Activated CD8-positive, alpha-beta memory T cell treated with anti-CD3 and anti-CD28 coated beads, Interleukin-2, amount 50 U/mL, for 1 hour (primary cell): ENCODE measurements at regions not wholly inside any gene's neighbourhood (a gene's known extent, or its start where the extent isn't known, plus 50 kb on each side); places are given as distances from the start of the nearest gene placed in this dataset.

Experiments
- DNase-seq: peaks from one replicate; pipeline ENCODE4 v3.0.0-alpha.2; 2020; ENCODE audit errors: extremely low read depth

GRCh38 chr15:57823325-57823882 lies 116.9 kb downstream of the POLR2M start:
- no peak for DNase-seq

- no peak for DNase-seq
Measured at GRCh38 chr15:57824186-57824585, 117.7 kb downstream of the POLR2M start.

DNA sequence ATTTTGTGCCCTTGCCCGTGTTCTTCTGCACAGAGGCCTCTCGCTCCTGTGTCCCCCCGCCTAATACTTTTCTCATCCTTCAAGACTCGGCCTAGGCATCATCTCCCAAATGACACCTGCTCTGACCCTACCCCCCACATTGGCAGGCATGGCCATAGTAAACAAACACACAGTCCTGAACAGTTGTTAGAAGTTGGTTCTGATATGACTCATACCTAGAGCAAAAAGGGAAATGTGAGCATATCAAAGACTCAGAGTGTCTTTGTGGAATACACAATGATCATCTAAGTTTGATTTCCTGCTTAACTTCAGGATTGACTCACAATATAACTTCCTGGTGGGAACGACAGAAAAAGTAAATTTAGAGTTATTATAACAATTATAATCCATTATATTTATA lies 120.5 kb downstream of the POLR2M start:
- DNase-seq = no peak

- DNase-seq = no peak
Measured at GRCh38 chr15:57827971-57828370, 121.5 kb downstream of the POLR2M start.

DNA sequence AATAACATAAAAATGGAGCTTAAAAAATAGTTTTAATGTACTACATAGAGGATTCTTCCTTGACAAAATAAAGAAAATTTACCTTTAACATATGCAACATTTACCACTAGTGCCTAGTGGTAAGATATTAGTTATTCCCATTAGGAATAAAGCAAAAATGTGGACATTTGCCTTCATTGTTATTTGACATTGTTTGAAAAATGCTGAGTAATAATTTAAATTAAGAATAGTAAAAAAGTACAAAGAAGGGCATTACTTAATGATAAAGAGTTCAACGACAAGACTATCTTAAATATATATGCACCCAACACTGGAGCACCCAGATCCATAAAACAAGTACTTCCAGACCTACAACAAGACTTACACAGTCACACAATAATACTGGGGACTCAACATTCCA lies 125.7 kb downstream of the POLR2M start:
- DNase-seq = no peak

DNA sequence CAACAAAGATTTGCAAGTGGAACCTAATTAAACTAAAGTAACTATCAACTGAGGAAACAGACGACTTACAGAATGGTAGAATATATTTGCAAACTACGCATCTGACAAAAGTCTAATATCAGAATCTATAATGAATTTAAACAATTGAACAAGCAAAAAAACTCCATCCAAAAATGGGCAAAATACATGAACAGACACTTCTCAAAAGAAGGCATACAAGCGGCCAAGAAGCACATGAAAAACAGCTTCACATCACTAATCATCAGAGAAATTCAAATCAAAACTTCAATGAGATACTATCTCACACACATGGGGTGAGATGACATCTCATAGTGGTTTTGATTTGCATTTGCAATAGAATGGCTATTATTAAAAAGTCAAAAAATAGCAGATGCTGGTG lies 128.6 kb downstream of the POLR2M start:
- no peak for DNase-seq

- no peak for DNase-seq
Measured at GRCh38 chr15:57849317-57849716, 142.8 kb downstream of the POLR2M start.

DNA sequence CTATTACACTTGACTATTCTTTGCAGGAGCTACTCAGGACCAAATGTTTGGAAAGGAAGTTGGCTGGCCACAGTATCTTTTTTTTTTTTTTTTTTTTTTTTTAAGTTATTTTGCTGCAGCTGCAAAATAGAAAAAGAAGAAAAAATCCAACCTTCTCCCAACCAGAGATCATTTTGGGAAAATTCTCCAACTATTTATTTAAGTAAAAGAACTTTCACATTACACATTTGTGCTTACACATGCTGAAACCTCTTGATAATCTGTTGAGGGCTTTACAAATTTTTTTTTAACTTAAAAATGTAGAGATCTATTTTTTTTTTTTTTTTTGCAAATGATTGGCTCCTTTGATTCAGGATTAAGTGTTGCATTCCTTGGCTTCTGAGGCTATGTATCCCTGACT lies 148.0 kb downstream of the POLR2M start:
- DNase-seq = no peak

DNA sequence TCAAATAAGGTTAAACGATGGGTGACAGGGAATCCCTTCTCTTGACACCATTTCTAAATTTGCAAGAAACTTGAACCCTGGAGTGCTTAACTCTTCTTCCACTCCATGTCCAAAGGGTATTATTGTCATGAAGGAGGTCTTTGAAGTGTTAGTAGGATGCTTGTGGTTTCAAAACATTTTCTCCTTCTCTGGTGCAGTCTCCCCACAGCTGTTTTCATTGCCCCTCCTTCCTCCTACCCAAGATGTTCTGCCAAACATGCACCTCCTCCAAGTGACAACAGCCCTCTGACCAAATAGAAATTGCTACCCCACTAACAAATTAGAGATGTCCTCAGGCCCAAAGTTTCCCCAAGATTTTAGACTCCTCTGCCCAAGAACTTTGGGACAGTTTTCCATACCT lies 151.4 kb downstream of the POLR2M start:
- DNase-seq = no peak

DNA sequence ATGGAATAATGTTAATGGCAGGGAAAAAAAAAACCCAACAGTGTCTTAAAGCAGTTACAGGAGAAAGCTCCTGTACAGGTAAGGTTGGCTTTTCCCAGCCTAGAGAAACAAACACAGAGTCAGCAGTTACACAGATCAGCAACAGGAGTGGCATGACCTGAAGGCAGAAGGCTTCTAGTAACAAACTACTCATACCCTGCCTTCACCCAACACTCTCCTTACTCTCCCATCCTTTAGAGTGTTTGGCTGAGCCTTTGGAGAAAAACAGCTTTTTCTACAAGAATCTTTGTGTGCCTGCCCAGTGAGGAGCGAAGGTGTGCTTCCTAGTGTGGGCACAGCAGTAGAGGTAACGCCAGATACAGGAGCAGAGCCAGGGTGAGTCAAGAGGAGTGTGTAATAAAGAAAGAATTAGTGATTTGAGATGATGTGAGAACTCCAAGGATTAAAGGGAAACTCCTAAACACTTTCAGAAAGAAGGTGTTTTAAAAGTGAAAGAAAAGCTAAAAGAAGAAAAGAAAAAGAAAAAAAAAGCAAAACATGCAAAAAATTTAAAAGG lies 152.7 kb downstream of the POLR2M start:
- DNase-seq = no peak

DNA sequence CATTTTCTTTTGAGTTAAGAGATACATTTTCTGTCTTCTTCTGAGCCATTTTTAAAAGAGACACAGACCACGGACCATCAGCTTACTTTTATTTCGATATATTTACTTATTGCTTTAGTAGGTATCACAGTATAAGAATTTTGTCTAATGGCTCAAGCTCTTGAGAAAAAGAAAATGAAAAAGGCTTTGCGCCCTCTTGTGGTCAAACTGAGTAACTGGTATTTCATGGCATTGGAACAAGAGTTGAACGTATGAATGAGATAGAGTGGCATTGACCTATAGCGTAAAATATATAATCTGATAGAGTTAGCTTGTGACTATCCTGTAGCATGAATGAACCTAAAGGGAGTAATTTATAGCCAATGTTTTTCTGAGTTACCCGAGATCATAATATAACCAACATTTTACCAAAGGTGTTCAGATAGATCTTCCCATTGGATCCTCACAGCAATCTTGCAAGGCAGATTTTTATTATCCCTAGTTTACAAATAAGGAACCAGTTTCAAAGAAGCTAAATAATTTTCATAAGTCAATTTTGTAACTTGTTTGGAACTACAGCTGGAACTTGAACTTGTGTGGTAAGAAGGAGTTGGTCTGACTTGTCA lies 154.6 kb downstream of the POLR2M start:
- DNase-seq = peak; percentile 11

DNA sequence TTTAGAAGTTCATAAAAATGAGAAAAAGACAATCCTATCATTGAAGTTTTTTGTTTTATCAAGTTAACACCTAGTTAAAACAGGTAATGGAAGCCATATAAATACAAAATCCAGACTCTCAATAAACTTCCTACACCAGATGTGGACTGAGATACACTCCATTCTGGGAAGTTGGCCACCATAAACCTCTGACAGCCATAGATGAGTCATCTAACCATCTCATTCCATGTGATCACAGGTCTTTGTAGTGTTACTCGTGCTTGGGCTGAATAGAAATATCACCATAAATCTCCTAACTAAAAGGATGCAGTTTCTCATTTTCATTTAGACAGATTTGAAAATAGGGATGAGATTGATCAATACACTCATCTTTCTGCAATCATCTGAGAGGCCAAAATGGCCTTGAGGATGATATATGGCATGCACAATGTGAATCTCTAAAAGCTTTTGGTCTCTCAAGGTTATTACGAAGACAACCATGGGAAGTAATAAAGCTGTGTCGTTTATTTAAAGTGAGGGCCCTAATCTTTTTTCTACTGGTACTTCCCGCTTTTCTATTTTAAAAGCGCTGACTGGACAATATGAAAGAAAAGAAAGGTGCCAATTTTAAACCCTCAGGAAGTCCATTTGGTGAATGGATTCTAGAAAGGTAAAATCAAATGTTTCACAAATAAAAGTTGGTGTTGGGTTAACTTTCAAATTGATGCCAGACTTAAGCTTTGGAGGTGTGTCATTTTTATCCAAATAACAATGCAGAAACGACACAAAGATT lies 155.5 kb downstream of the POLR2M start:
- no peak for DNase-seq

GRCh38 chr15:57862761-57863160 lies 156.2 kb downstream of the POLR2M start:
- no peak for DNase-seq

GRCh38 chr15:57865294-57865693 lies 158.8 kb downstream of the POLR2M start:
- DNase-seq = no peak

- no peak for DNase-seq
Measured at GRCh38 chr15:57866149-57866736, 159.7 kb downstream of the POLR2M start.

GRCh38 chr15:57867970-57868798 lies 161.7 kb downstream of the POLR2M start:
- no peak for DNase-seq

DNA sequence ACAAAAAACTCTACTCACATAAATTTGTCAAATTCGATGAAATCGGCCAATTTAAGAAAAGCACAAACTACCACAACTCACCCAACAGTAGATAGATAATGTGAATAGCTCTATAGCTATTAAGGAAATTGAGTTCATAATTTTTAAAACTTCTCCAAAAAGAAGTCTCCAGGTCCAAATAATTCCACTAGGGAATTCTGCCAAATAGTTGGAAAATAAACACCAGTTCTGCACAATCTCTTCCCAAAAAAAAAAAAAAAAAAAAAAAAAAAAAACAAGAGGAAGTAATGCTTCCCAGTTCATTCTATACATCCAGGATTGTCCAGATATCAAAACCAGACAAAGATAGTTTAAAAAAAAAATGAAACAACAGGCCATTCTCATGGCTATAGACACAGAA lies 164.2 kb downstream of the POLR2M start:
- no peak for DNase-seq

- no peak for DNase-seq
Measured at GRCh38 chr15:57872281-57873030, 165.9 kb downstream of the POLR2M start.

DNA sequence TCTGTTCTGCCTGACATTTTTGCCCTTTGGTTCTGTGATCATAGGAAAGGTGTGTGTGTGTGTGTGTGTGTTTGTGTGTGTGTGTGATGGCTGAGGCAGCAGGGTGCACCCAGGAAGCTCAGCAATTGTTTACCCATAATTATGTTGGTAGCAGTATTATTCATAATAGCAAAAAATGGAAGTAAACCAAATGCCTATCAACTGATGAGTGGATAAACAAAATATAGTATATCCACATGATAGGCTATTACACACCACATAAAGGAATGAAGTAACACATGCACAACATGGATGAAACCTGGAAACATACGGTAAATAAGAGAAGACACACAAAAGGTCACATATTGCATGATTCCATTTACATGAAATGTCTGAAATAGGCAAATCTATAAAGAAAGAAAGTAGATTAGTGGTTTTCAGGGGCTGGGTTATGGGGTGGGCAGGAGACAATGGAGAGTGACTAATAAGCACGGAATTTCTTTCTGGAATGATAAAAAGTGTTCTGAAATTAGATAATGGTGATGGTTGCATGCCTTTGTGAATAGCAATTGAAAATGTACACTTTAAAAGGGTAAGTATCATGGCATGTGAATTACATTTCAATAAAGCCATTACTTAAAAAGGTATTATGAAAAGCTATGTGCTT lies 167.2 kb downstream of the POLR2M start:
- no peak for DNase-seq

- DNase-seq = no peak
Measured at GRCh38 chr15:57875347-57875746, 168.8 kb downstream of the POLR2M start.

GRCh38 chr15:57878573-57878972 lies 172.1 kb downstream of the POLR2M start:
- no peak for DNase-seq
